Aorta (tissue), 5 donors: ENCODE measurements at regions not wholly inside any gene's neighbourhood (a gene's known extent, or its start where the extent isn't known, plus 50 kb on each side); places are given as distances from the start of the nearest gene placed in this dataset.

Source experiments
- ATAC-seq: fragments of 200-7000 bp; cut with Tn5 transposase; one replicate; pipeline ENCODE4 v1.9.1; 2022; ENCODE audit warnings: moderate library complexity; ENCODE audit not compliant: low FRiP score
- DNase-seq, 2 donors: peaks; one replicate each; pipeline ENCODE4 v3.0.0-alpha.2; 2020
- H3K27ac ChIP-seq, 2 donors: one replicate each; pipeline ENCODE4 v1.5.1; 2013; ENCODE audit warnings: low read length in 2 of 2, mild to moderate bottlenecking in 2 of 2, moderate library complexity in 2 of 2, control low read depth in 1 of 2, inconsistent platforms in 1 of 2, low read depth in 1 of 2
- H3K27me3 ChIP-seq, 2 donors: one replicate each; pipeline ENCODE4 v1.6.1; 2013; ENCODE audit warnings: control low read depth in 1 of 2, low read length in 1 of 2, mild to moderate bottlenecking in 1 of 2, moderate library complexity in 1 of 2; ENCODE audit not compliant: insufficient read depth in 2 of 2, control insufficient read depth in 1 of 2
- H3K36me3 ChIP-seq, 2 donors: one replicate each; pipeline ENCODE4 v1.6.1; 2013; ENCODE audit warnings: control low read depth in 1 of 2, low read length in 1 of 2, mild to moderate bottlenecking in 1 of 2; ENCODE audit not compliant: insufficient read depth in 2 of 2, control insufficient read depth in 1 of 2
- H3K4me1 ChIP-seq, 2 donors: one replicate each; pipeline ENCODE4 v1.6.1; 2013; ENCODE audit warnings: low read length in 2 of 2, control low read depth in 1 of 2, mild to moderate bottlenecking in 1 of 2, moderate library complexity in 1 of 2; ENCODE audit not compliant: insufficient read depth in 2 of 2, control insufficient read depth in 1 of 2
- H3K4me3 ChIP-seq, 2 donors: one replicate each; pipeline ENCODE4 v1.5.1; 2013; ENCODE audit warnings: low read length in 2 of 2, control low read depth in 1 of 2, mild to moderate bottlenecking in 1 of 2
- H3K9me3 ChIP-seq: one replicate; pipeline ENCODE4 v1.6.1; 2013; ENCODE audit warnings: mild to moderate bottlenecking, low read length; ENCODE audit not compliant: control insufficient read depth
- WGBS, 2 donors: extraction: QIAGEN DNeasy Blood & Tissue Kit; methylation state at CpG; one replicate each; pipeline ENCODE4 v1.1.7; 2013; 5-methylcytosine and 5-hydroxymethylcytosine counted together
- intact Hi-C, 2 donors: fragments of 100-400 bp; cut with DNase I; formaldehyde crosslinking; loops; one replicate each; pipeline versions ENCODE4 v1.14.2 to v1.15.0; 2022
- donor health status: healthy with polysubstance abuse.
- donor health status: Bipolar disorder and iron deficiency.
- donor health status: DM: no; HTN: no; CAD: no.
- donor health status: DM: no; HTN: no; CAD: no.
- donor health status: DM: yes; HTN: yes; CAD: no.

DNA sequence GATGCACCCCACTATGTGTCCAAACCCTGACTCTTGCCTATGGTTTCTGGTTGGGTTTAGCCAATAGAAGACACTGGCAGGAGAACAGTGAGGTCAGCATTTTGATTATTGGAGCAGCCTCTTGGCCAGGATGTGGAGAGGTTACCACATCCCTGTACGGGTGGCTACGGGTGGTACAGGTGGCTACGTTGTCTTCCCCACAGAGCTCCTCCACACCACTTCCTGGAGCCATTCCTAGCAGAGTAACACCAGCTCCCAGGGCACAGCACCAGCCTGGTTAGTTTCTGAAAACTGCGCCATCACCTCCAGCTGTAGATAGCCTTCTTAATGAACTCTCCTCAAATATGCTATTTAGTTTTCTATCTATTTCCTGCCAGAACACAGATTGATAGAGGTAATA lies 445.2 kb downstream of the INHBA start:
- H3K36me3 ChIP-seq, result no peaks in the 10 kb centered on the region
- H3K27ac ChIP-seq, result no peak overlapping the region
- no peak for ATAC-seq
- DNase-seq, result no peak
- intact Hi-C loops, result no loop called here
- WGBS, 2 donors, result 94 to 95% methylated on average over 4 of the region's 4 CpGs
- H3K27me3 ChIP-seq, result no peaks in the 10 kb centered on the region
- no peaks in the 10 kb centered on the region for H3K4me1 ChIP-seq
- no peaks in the 10 kb centered on the region for H3K9me3 ChIP-seq
- H3K4me3 ChIP-seq, result no peak overlapping the region

DNA sequence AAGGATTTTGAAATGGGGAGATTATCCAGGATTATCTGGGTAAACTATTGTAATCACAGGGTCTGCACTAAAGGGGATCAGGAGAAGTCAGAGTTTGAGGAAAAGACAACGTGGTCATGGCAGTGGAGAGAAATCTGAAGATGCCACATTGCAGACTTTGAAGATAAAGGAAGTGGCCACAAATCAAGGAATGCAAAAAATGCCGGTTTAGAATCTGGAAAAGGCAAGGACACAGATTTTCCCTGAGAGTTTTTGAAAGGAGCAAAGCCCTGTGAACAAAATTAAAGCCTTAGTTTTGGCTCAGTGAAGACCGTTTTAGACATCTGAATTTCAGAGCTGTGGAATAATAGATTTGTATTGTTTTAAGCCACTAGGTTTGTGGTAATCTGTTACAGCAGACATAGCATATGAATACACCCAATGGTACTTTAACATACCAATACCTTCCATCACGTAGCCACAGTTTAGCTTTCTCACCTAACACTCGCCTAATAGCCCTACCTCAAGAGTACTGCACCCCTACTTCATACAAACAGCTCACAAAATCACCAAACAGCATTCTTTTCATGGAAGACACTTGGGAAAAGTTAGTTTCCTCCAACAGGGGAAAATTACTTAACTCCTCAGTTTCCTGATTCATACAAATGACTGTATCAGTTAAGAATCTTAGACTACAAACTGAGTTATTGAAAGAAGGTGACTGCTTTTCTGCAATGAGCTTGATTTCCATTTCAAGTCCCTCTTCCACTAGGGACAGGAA lies 446.5 kb downstream of the INHBA start:
- Histone ChIP-seq H3K27me3 (no peaks in the 10 kb centered on the region), H3K4me3 (no peak overlapping the region), H3K36me3 (no peaks in the 10 kb centered on the region), H3K9me3 (no peaks in the 10 kb centered on the region), H3K27ac (no peak overlapping the region), H3K4me1 (no peaks in the 10 kb centered on the region)
- intact Hi-C loops, result no loop called here
- WGBS, 2 donors, result 51 to 53% methylated on average over 5 of the region's 5 CpGs
- DNase-seq (no peak), ATAC-seq (no peak)

DNA sequence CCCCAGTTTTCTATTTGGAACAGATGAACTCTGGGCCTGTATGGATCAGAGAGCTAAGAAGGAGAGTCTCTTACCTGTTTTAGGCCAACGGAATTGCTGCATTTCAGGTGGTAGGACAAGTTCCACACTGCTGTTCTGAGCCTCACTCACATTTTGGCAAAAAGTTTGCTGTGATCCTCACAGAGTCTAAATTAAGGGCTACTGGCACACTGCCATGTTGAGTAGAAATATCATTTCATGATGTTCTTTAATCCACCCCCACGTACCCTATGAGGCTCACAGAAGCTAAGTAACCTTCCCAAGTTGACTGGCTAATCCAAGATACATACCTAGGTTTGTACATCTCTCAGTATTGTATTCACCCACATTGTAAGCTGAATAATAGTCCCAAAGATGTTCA lies 447.2 kb downstream of the INHBA start:
- Histone ChIP-seq H3K4me3 (no peak overlapping the region), H3K4me1 (no peaks in the 10 kb centered on the region), H3K27me3 (no peaks in the 10 kb centered on the region), H3K27ac (no peak overlapping the region), H3K9me3 (no peaks in the 10 kb centered on the region), H3K36me3 (no peaks in the 10 kb centered on the region)
- DNase-seq (no peak), ATAC-seq (no peak)
- 55 to 59% methylated on average over 2 of the region's 2 CpGs for WGBS, 2 donors
- intact Hi-C loops, result no loop called here

DNA sequence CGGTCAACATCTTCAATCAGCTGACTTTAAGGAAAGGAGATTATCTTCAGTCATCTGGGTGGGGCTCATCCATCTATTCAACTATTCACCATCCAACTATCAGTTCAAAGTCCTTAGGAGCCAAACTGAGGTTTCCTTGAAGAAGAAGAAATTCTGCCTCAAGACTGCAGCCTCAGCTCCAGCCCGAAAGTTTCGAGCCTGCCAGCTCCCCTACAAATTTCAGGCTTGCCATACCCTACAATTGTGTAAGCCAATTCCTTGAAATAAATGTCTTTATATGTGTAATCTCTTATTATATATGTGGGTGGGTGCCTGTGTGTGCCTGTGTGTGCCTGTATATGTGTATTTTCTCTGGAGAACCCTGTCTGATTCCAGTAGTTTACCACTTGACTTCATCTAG lies 447.8 kb downstream of the INHBA start:
- Histone ChIP-seq H3K27ac (no peak overlapping the region), H3K4me1 (no peaks in the 10 kb centered on the region), H3K9me3 (no peaks in the 10 kb centered on the region), H3K36me3 (no peaks in the 10 kb centered on the region), H3K27me3 (no peaks in the 10 kb centered on the region), H3K4me3 (no peak overlapping the region)
- ATAC-seq (no peak), DNase-seq (no peak)
- intact Hi-C loops, result no loop called here
- WGBS, 2 donors, result 76 to 81% methylated on average over 3 of the region's 3 CpGs

DNA sequence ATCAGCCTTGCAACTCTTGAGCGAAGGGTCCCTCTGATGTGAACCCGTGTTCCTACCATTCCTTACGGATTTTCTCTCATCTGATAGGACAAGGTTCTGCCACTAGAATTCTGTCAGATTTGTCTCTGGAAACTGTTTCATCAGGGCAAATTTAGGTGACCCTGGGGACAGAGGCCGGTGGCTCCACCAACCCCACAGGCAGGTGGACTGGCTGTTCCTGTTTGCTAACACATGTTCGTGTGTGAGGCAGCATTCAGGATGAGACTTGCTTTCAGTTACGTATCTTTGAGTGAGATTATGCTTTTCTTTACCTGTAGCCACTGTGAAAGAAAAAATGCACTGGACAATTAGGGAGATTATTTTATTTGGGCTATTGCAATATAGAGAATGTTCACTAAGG lies 449.9 kb downstream of the INHBA start:
- Histone ChIP-seq H3K27me3 (no peaks in the 10 kb centered on the region), H3K4me3 (no peak overlapping the region), H3K4me1 (no peaks in the 10 kb centered on the region), H3K27ac (no peak overlapping the region), H3K36me3 (no peaks in the 10 kb centered on the region), H3K9me3 (no peaks in the 10 kb centered on the region)
- ATAC-seq (no peak), DNase-seq (no peak)
- intact Hi-C loops, result no loop called here
- 80 to 81% methylated on average over 6 of the region's 6 CpGs for WGBS, 2 donors

DNA sequence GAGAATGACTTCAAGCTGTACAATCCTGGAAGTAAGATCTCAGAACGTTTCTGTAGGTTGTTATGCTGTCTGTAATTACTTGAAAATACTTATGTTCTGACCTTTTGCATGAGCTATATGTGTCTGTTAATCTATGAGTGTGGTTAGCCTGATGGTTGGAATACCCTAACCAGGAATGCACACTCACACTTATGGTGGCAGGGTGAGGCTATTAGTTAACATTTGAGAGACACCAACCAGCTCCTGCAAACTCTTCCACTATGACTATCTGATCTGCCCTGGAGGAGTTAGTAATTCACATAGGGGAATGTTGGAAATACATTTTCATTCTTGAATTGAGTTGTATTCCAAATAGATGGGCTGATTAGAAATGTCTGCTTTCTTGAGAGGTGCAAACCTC lies 450.3 kb downstream of the INHBA start:
- Histone ChIP-seq H3K27ac (no peak overlapping the region), H3K36me3 (no peaks in the 10 kb centered on the region), H3K4me3 (no peak overlapping the region), H3K27me3 (no peaks in the 10 kb centered on the region), H3K9me3 (no peaks in the 10 kb centered on the region), H3K4me1 (no peaks in the 10 kb centered on the region)
- intact Hi-C loops, result no loop called here
- 77 to 82% methylated on average over 1 of the region's 1 CpG for WGBS, 2 donors
- DNase-seq, result no peak
- no peak for ATAC-seq

DNA sequence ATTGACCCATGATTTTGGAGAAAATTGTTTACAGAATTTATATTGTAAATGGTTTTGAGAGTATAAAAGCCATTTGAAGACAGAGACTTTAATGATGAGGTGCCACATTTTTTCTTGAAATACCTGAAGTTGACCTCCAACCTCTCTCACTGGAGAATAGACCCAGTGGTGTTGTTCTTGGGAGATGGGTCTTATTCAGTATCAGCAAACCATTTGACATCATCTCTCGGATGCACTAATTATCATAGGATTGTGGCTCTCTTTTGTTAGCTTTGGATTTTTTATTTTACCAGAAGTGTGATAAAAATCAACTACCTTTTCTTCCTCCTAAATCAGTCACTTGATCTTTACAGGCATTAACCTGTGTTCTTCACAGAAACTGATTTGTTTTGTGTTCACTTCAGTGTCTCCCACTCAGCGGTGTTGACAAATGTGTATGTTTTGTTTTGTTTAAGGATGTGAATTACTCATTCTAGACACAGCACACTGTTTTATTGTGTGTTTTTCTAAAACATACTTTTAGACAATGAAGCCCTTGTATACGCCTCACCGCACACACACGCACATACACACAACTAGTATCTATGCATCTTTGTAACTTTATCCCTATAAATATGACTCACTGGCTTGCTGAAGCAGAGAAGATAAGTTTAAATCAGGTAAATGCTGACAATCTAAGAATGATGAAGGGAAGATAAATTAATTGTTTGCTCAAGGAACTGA lies 455.6 kb downstream of the INHBA start:
- no peak overlapping the region for H3K27ac ChIP-seq
- H3K36me3 ChIP-seq, result no peaks in the 10 kb centered on the region
- ATAC-seq, result no peak
- no peaks in the 10 kb centered on the region for H3K4me1 ChIP-seq
- intact Hi-C loops, result no loop called here
- WGBS, 2 donors, result 96 to 97% methylated on average over 5 of the region's 5 CpGs
- no peaks in the 10 kb centered on the region for H3K27me3 ChIP-seq
- no peaks in the 10 kb centered on the region for H3K9me3 ChIP-seq
- no peak overlapping the region for H3K4me3 ChIP-seq
- no peak for DNase-seq

DNA sequence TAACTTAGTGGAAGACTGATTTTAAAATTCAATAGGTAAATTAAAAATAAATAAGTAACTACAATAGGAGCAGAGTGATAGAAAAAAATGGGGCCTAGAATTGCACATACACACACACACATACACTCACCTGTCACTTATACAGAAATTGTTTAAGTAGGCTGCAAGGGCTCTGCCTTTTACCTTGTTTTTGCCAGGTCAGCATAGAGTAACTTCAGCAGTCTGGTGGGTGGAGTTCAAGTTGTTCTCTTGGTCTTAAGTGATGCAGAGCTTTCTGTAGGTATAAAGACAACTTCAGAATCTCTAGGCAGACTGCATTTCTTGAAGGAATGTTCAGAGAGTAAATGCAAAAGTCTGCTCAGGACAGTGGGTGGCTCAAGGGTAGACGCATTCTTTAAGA lies 457.0 kb downstream of the INHBA start:
- H3K27ac ChIP-seq, result no peak overlapping the region
- H3K27me3 ChIP-seq, result no peaks in the 10 kb centered on the region
- H3K4me3 ChIP-seq, result no peak overlapping the region
- ATAC-seq (no peak), DNase-seq (no peak)
- H3K4me1 ChIP-seq, result no peaks in the 10 kb centered on the region
- H3K9me3 ChIP-seq, result no peaks in the 10 kb centered on the region
- 96 to 97% methylated on average over 1 of the region's 1 CpG for WGBS, 2 donors
- no peaks in the 10 kb centered on the region for H3K36me3 ChIP-seq
- intact Hi-C loops, result no loop called here

DNA sequence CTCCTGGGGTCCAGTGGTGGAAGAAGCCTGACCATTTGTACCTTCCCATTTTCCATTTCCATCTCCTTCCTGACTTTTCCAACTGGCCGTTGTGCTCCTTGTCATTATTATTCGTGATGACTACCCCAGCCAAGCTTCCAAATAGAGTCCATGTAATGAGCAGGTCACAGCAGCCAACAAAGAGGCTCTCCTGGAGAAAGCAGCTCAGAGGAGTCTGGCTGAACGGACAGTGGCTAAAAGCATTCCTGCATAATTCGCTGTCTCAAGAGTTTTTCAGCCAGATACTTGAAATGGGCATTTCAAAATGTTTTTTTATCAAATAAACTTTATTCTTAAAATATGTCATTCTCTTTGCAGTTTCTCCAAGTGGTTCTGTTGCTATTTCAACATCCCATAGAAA lies 458.6 kb downstream of the INHBA start:
- intact Hi-C loops, result no loop called here

More for the DNA sequence above, 458.6 kb downstream of the INHBA start:
- no peaks in the 10 kb centered on the region for H3K9me3 ChIP-seq
- peaks cover 0 to 1% of the 10 kb centered on the region in 2 donors for H3K4me1 ChIP-seq
- WGBS, 2 donors, result 70 to 76% methylated on average over 4 of the region's 4 CpGs
- ATAC-seq, result no peak
- H3K27me3 ChIP-seq, result no peaks in the 10 kb centered on the region
- no peak for DNase-seq
- H3K27ac ChIP-seq, result no peak overlapping the region
- H3K36me3 ChIP-seq, result no peaks in the 10 kb centered on the region
- H3K4me3 ChIP-seq, result no peak overlapping the region
